PC-3 (cell line): ENCODE measurements at regions not wholly inside any gene's neighbourhood (a gene's known extent, or its start where the extent isn't known, plus 50 kb on each side); places are given as distances from the start of the nearest gene placed in this dataset.

Source experiments
- ATAC-seq: fragments of 200-7000 bp; cut with Tn5 transposase; 2 replicates; pipeline ENCODE4 v1.9.1; 2020; ENCODE audit warnings: mild to moderate bottlenecking, moderate library complexity
- BruUV-seq: library from RNA; stranded (reverse); fragments of 400-500 nt; replicated peaks from 2 replicates; lab custom pipeline; 2021; lab: Mats Ljungman, UMichigan
- CTCF ChIA-PET: fragments of 300-600 bp; sonication (Branson Sonifier 250); formaldehyde crosslinking; loops from one replicate; lab custom pipeline; 2022; ENCODE audit warnings: antibody characterized with exemption; lab: Charles Lee
- POLR2A ChIA-PET: fragments of 300-600 bp; sonication (Branson Sonifier 250); formaldehyde crosslinking; loops from one replicate; lab custom pipeline; 2022; ENCODE audit warnings: antibody characterized with exemption; ENCODE audit not compliant: unreplicated experiment; lab: Charles Lee
- DNase-seq: peaks from one replicate; pipeline ENCODE4 v3.0.0-alpha.2; 2015
- H2AFZ ChIP-seq: fragments of 300-600 bp; sonication (generic); 2 replicates; pipeline ENCODE4 v1.6.0; 2016; ENCODE audit warnings: antibody characterized with exemption, low read length
- H3F3A ChIP-seq: fragments of 300-600 bp; sonication (generic); one replicate; pipeline ENCODE4 v1.6.0; 2017; ENCODE audit warnings: antibody characterized with exemption, low read length, control low read depth, mild to moderate bottlenecking; ENCODE audit not compliant: unreplicated experiment
- H3K27ac ChIP-seq: fragments of 300-600 bp; sonication (generic); 2 replicates; pipeline ENCODE4 v1.5.1; 2016; ENCODE audit warnings: mild to moderate bottlenecking, low read length
- H3K27me3 ChIP-seq: fragments of 300-600 bp; sonication (generic); 2 replicates; pipeline ENCODE4 v1.6.1; 2016; ENCODE audit warnings: low read length, mixed read lengths
- H3K36me3 ChIP-seq: fragments of 300-600 bp; sonication (generic); 2 replicates; pipeline ENCODE4 v1.6.1; 2016; ENCODE audit warnings: low read depth, mixed run types, low read length, mixed read lengths
- H3K4me1 ChIP-seq: fragments of 300-600 bp; sonication (generic); 2 replicates; pipeline ENCODE4 v1.5.1; 2016; ENCODE audit warnings: low read length; ENCODE audit not compliant: insufficient read depth
- H3K4me2 ChIP-seq: fragments of 300-600 bp; sonication (generic); 2 replicates; pipeline ENCODE4 v1.6.0; 2016; ENCODE audit warnings: low read length
- H3K4me3 ChIP-seq: fragments of 300-600 bp; sonication (generic); 2 replicates; pipeline ENCODE4 v1.5.1; 2016; ENCODE audit warnings: mild to moderate bottlenecking, low read length, mixed read lengths
- H3K79me2 ChIP-seq: fragments of 300-600 bp; sonication (generic); 2 replicates; pipeline ENCODE4 v1.6.1; 2017; ENCODE audit warnings: low read length, mixed read lengths
- H3K9ac ChIP-seq: fragments of 300-600 bp; sonication (generic); 2 replicates; pipeline ENCODE4 v1.6.0; 2016; ENCODE audit warnings: mild to moderate bottlenecking, low read length
- H3K9me2 ChIP-seq: fragments of 300-600 bp; sonication (generic); replicated peaks from 2 replicates; pipeline ENCODE4 v1.6.1; 2016; ENCODE audit warnings: mixed run types, low read length, mixed read lengths
- H3K9me3 ChIP-seq: fragments of 300-600 bp; sonication (generic); 2 replicates; pipeline ENCODE4 v1.6.1; 2016; ENCODE audit warnings: low read length, mixed read lengths
- H4K20me1 ChIP-seq: fragments of 300-600 bp; sonication (generic); 2 replicates; pipeline ENCODE4 v1.6.1; 2016; ENCODE audit warnings: low read length, mixed read lengths
- CTCF ChIP-seq: fragments of 300-600 bp; sonication (generic); conservative IDR thresholded peaks from 2 replicates; pipeline ENCODE4 v1.5.1; 2017; ENCODE audit warnings: antibody characterized with exemption, low read depth, mild to moderate bottlenecking, low read length
- EZH2 ChIP-seq: fragments of 300-600 bp; sonication (generic); IDR thresholded peaks from one replicate; pipeline ENCODE4 v1.6.1; 2017; ENCODE audit warnings: antibody characterized with exemption, mild to moderate bottlenecking, low read length; ENCODE audit not compliant: unreplicated experiment
- EZH2phosphoT487 ChIP-seq: fragments of 300-600 bp; sonication (generic); IDR thresholded peaks from 2 replicates; pipeline ENCODE4 v1.6.1; 2018; ENCODE audit warnings: mild to moderate bottlenecking, antibody characterized with exemption, low read length, borderline replicate concordance
- intact Hi-C: fragments of 100-400 bp; cut with micrococcal nuclease; formaldehyde crosslinking; loops from 2 replicates; pipeline ENCODE4 v1.9.0; 2023

- H3K79me2 ChIP-seq = no peaks in the 10 kb centered on the region
- no peaks in the 10 kb centered on the region for H3F3A ChIP-seq
- CTCF ChIA-PET = no interaction called here
- no peaks in the 10 kb centered on the region for H3K36me3 ChIP-seq
- intact Hi-C loops = no loop called here
- BruUV-seq = no TSS peak
- H3K27me3 ChIP-seq = no peaks in the 10 kb centered on the region
- peak overlapping the region; percentile 72 for H3K27ac ChIP-seq
- no peaks in the 10 kb centered on the region for H4K20me1 ChIP-seq
- peak overlapping the region; percentile 8 for H2AFZ ChIP-seq
- no peak for TF ChIP-seq CTCF
- no peak for TF ChIP-seq EZH2phosphoT487
- TF ChIP-seq EZH2 = no peak
- H3K9ac ChIP-seq = peak overlapping the region; percentile 15; the same call in 1 of the 2 replicates
- H3K4me3 ChIP-seq = no peak overlapping the region
- H3K4me2 ChIP-seq = peak overlapping the region; percentile 31
- POLR2A ChIA-PET = no interaction called here
- ATAC-seq (peak; percentile 63), DNase-seq (peak; percentile 78)
- no peaks in the 10 kb centered on the region for H3K9me2 ChIP-seq
- H3K9me3 ChIP-seq = no peaks in the 10 kb centered on the region
- H3K4me1 ChIP-seq = peaks cover 32% of the 10 kb centered on the region
Measured at GRCh38 chr1:209527993-209528717, 55.4 kb upstream of the CAMK1G start.

- CTCF ChIA-PET = no interaction called here
- H4K20me1 ChIP-seq = no peaks in the 10 kb centered on the region
- intact Hi-C loops = no loop called here
Measured at GRCh38 chr1:209529233-209529632, 54.3 kb upstream of the CAMK1G start.

More at GRCh38 chr1:209529233-209529632, 54.3 kb upstream of the CAMK1G start:
- no peaks in the 10 kb centered on the region for H3K27me3 ChIP-seq
- H3K4me3 ChIP-seq = no peak overlapping the region
- DNase-seq = no peak
- no peak overlapping the region for H3K9ac ChIP-seq
- H3K79me2 ChIP-seq = no peaks in the 10 kb centered on the region
- peaks cover 32% of the 10 kb centered on the region for H3K4me1 ChIP-seq
- no peak overlapping the region for H3K27ac ChIP-seq
- H3K9me3 ChIP-seq = no peaks in the 10 kb centered on the region
- H3K4me2 ChIP-seq = no peak overlapping the region
- H3K9me2 ChIP-seq = no peaks in the 10 kb centered on the region
- H3K36me3 ChIP-seq = no peaks in the 10 kb centered on the region
- H3F3A ChIP-seq = no peaks in the 10 kb centered on the region
- no TSS peak for BruUV-seq
- no peak overlapping the region for H2AFZ ChIP-seq
- TF ChIP-seq CTCF (no peak), EZH2 (no peak), EZH2phosphoT487 (no peak)
- POLR2A ChIA-PET = no interaction called here
- ATAC-seq = no peak
